H9 (cell line): ENCODE measurements at regions not wholly inside any gene's neighbourhood (a gene's known extent, or its start where the extent isn't known, plus 50 kb on each side); places are given as distances from the start of the nearest gene placed in this dataset.

Experiments
- DNase-seq: peaks from one replicate; pipeline ENCODE4 v3.0.0-alpha.2; 2017
- H2AFZ ChIP-seq: one replicate; pipeline ENCODE4 v1.6.1; 2013; ENCODE audit warnings: mild to moderate bottlenecking, low read length, control low read depth, moderate library complexity
- H2AK5ac ChIP-seq: 2 replicates; pipeline ENCODE4 v1.6.1; 2013; ENCODE audit warnings: low read length, control low read depth, mixed read lengths; ENCODE audit not compliant: insufficient read length
- H2BK120ac ChIP-seq: one replicate; pipeline ENCODE4 v1.6.1; 2013; ENCODE audit warnings: low read depth, mild to moderate bottlenecking, low read length, control low read depth, inconsistent platforms; ENCODE audit not compliant: poor library complexity, severe bottlenecking
- H2BK12ac ChIP-seq: 2 replicates; pipeline ENCODE4 v1.6.1; 2013; ENCODE audit warnings: low read length, control low read depth, mixed read lengths, low read depth; ENCODE audit not compliant: insufficient read length
- H2BK15ac ChIP-seq: 2 replicates; pipeline ENCODE4 v1.6.1; 2013; ENCODE audit warnings: low read depth, low read length, control low read depth
- H2BK20ac ChIP-seq: one replicate; pipeline ENCODE4 v1.6.1; 2013; ENCODE audit warnings: low read depth, mild to moderate bottlenecking, low read length, control low read depth, inconsistent platforms; ENCODE audit not compliant: poor library complexity, severe bottlenecking
- H2BK5ac ChIP-seq: 2 replicates; pipeline ENCODE4 v1.6.1; 2013; ENCODE audit warnings: low read length, control low read depth, mixed read lengths; ENCODE audit not compliant: insufficient read length
- H3K14ac ChIP-seq: 2 replicates; pipeline ENCODE4 v1.6.1; 2013; ENCODE audit warnings: low read length, control low read depth; ENCODE audit not compliant: insufficient read depth
- H3K18ac ChIP-seq: 2 replicates; pipeline ENCODE4 v1.6.1; 2013; ENCODE audit warnings: low read depth, mild to moderate bottlenecking, mixed read lengths, low read length, control low read depth; ENCODE audit not compliant: insufficient read length
- H3K23ac ChIP-seq: 2 replicates; pipeline ENCODE4 v1.6.1; 2013; ENCODE audit warnings: low read length, control low read depth, mixed read lengths, low read depth; ENCODE audit not compliant: insufficient read length
- H3K23me2 ChIP-seq: 2 replicates; pipeline ENCODE4 v1.6.1; 2013; ENCODE audit warnings: low read depth, mild to moderate bottlenecking, mixed read lengths, low read length, control low read depth; ENCODE audit not compliant: insufficient read length, poor library complexity, severe bottlenecking
- H3K27ac ChIP-seq: 2 replicates; pipeline ENCODE4 v1.5.1; 2013; ENCODE audit warnings: low read length, control low read depth, mixed read lengths, low read depth; ENCODE audit not compliant: insufficient read length
- H3K27me3 ChIP-seq: 2 replicates; pipeline ENCODE4 v1.6.1; 2013; ENCODE audit warnings: low read length, control low read depth, inconsistent platforms; ENCODE audit not compliant: insufficient read depth
- H3K4ac ChIP-seq: 2 replicates; pipeline ENCODE4 v1.6.1; 2013; ENCODE audit warnings: low read depth, mild to moderate bottlenecking, control low read depth, inconsistent platforms, low read length, moderate library complexity
- H3K4me1 ChIP-seq: 2 replicates; pipeline ENCODE4 v1.6.1; 2013; ENCODE audit warnings: low read length, control low read depth, inconsistent platforms; ENCODE audit not compliant: insufficient read depth
- H3K4me2 ChIP-seq: 2 replicates; pipeline ENCODE4 v1.6.1; 2013; ENCODE audit warnings: low read length, control low read depth, mixed read lengths; ENCODE audit not compliant: insufficient read length, insufficient read depth
- H3K56ac ChIP-seq: 2 replicates; pipeline ENCODE4 v1.6.1; 2013; ENCODE audit warnings: low read depth, mild to moderate bottlenecking, mixed read lengths, low read length, control low read depth; ENCODE audit not compliant: insufficient read length
- H3K79me1 ChIP-seq: 2 replicates; pipeline ENCODE4 v1.6.1; 2013; ENCODE audit warnings: low read depth, mild to moderate bottlenecking, moderate library complexity, low read length, control low read depth, inconsistent platforms; ENCODE audit not compliant: insufficient read depth, poor library complexity, severe bottlenecking
- H3K79me2 ChIP-seq: 2 replicates; pipeline ENCODE4 v1.6.1; 2013; ENCODE audit warnings: low read length, control low read depth, inconsistent platforms; ENCODE audit not compliant: insufficient read depth
- H3K9ac ChIP-seq: 2 replicates; pipeline ENCODE4 v1.6.1; 2013; ENCODE audit warnings: low read length, control low read depth, mixed read lengths; ENCODE audit not compliant: insufficient read length; ENCODE audit errors: extremely low read depth
- H3K9me3 ChIP-seq: one replicate; pipeline ENCODE4 v1.6.1; 2013; ENCODE audit warnings: low read depth, low read length, inconsistent platforms; ENCODE audit not compliant: control insufficient read depth
- H3T11ph ChIP-seq: one replicate; pipeline ENCODE4 v1.6.1; 2013; ENCODE audit warnings: mild to moderate bottlenecking, low read length, control low read depth, inconsistent platforms
- H4K20me1 ChIP-seq: one replicate; pipeline ENCODE4 v1.6.1; 2013; ENCODE audit not compliant: control insufficient read depth, insufficient read length, insufficient read depth
- H4K5ac ChIP-seq: 2 replicates; pipeline ENCODE4 v1.6.1; 2013; ENCODE audit warnings: low read depth, mild to moderate bottlenecking, mixed read lengths, low read length, control low read depth; ENCODE audit not compliant: insufficient read length
- H4K8ac ChIP-seq: replicated peaks from 2 replicates; pipeline ENCODE4 v1.6.1; 2013; ENCODE audit warnings: low read length, control low read depth, mixed read lengths, low read depth; ENCODE audit not compliant: insufficient read length
- H4K91ac ChIP-seq: 2 replicates; pipeline ENCODE4 v1.6.1; 2013; ENCODE audit warnings: low read depth, mild to moderate bottlenecking, moderate library complexity, mixed read lengths, low read length, control low read depth; ENCODE audit not compliant: insufficient read length
- H3K27ac Mint-ChIP-seq, 3 experiments: 2 replicates in 2 of 3; 3 replicates in 1 of 3; pipeline ENCODE4 v1.8.0; 2020 to 2021; ENCODE audit warnings: mixed read lengths in 3 of 3, mild to moderate bottlenecking in 1 of 3, moderate library complexity in 1 of 3
- H3K27me3 Mint-ChIP-seq: 2 replicates; pipeline ENCODE4 v1.8.0; 2021; ENCODE audit warnings: low read depth, mild to moderate bottlenecking, moderate library complexity, mixed read lengths
- H3K36me3 Mint-ChIP-seq, 3 experiments: 2 replicates in 2 of 3; 3 replicates in 1 of 3; pipeline ENCODE4 v1.8.0; 2020 to 2021; ENCODE audit warnings: low read depth in 3 of 3, mixed read lengths in 3 of 3; ENCODE audit not compliant: insufficient read depth in 1 of 3
- H3K4me1 Mint-ChIP-seq, 2 experiments: 2 replicates each; pipeline ENCODE4 v1.8.0; 2020; ENCODE audit warnings: mixed read lengths in 2 of 2
- H3K4me3 Mint-ChIP-seq, 2 experiments: 2 replicates in 1 of 2; 3 replicates in 1 of 2; pipeline ENCODE4 v1.8.0; 2020 to 2021; ENCODE audit warnings: mild to moderate bottlenecking in 2 of 2, mixed read lengths in 2 of 2, moderate library complexity in 1 of 2
- H3K9me3 Mint-ChIP-seq, 2 experiments: 2 replicates in 1 of 2; 3 replicates in 1 of 2; pipeline ENCODE4 v1.8.0; 2020; ENCODE audit warnings: mild to moderate bottlenecking in 2 of 2, mixed read lengths in 2 of 2, moderate library complexity in 1 of 2
- CTCF ChIP-seq: fragments of 200-600 bp; sonication (generic); conservative IDR thresholded peaks from 3 replicates; pipeline ENCODE4 v1.8.0; 2021; ENCODE audit warnings: antibody characterized with exemption, mild to moderate bottlenecking
- WGBS: extraction: QIAGEN DNeasy Blood & Tissue Kit; methylation state at CpG from one replicate; pipeline ENCODE4 v1.1.7; 2013; ENCODE audit warnings: missing lambda C conversion rate, low lambda C conversion rate, mixed read lengths; ENCODE audit not compliant: insufficient read length; ENCODE audit errors: extremely low coverage; 5-methylcytosine and 5-hydroxymethylcytosine counted together

GRCh38 chr4:157791236-157791635 is 381.6 kb downstream of the GASK1B start:
- H3K4me3 Mint-ChIP-seq: no peak overlapping the region
- Histone ChIP-seq H3T11ph (no peak overlapping the region), H3K18ac (no peak overlapping the region), H3K27ac (no peak overlapping the region), H2BK15ac (no peak overlapping the region), H2AFZ (no peak overlapping the region), H3K9me3 (no peaks in the 10 kb centered on the region), H4K5ac (no peak overlapping the region), H3K23ac (no peak overlapping the region), H3K79me1 (no peaks in the 10 kb centered on the region), H2BK12ac (no peak overlapping the region), H3K4ac (no peak overlapping the region), H3K14ac (no peak overlapping the region), H3K9ac (no peak overlapping the region), H2BK120ac (no peak overlapping the region), H3K4me1 (no peaks in the 10 kb centered on the region), H2BK5ac (no peak overlapping the region), H4K20me1 (no peaks in the 10 kb centered on the region), H4K91ac (no peak overlapping the region), H2BK20ac (no peak overlapping the region), H3K79me2 (no peaks in the 10 kb centered on the region), H4K8ac (no peak overlapping the region), H2AK5ac (no peak overlapping the region), H3K4me2 (no peak overlapping the region), H3K23me2 (no peaks in the 10 kb centered on the region), H3K56ac (no peak overlapping the region), H3K27me3 (no peaks in the 10 kb centered on the region)
- WGBS: no CpG with 5 or more reads among the region's 1 CpG
- no peak for TF ChIP-seq CTCF
- peaks cover 15 to 18% of the 10 kb centered on the region in 2 experiments for H3K4me1 Mint-ChIP-seq
- H3K9me3 Mint-ChIP-seq: no peaks in the 10 kb centered on the region
- DNase-seq: no peak
- no peak overlapping the region; a peak in 1 of 7 replicates for H3K27ac Mint-ChIP-seq
- no peaks in the 10 kb centered on the region for H3K27me3 Mint-ChIP-seq
- no peaks in the 10 kb centered on the region for H3K36me3 Mint-ChIP-seq
